Muscle layer of colon (tissue), 2 donors: ENCODE measurements at regions not wholly inside any gene's neighbourhood (a gene's known extent, or its start where the extent isn't known, plus 50 kb on each side); places are given as distances from the start of the nearest gene placed in this dataset.

Source experiments
- H3K27ac ChIP-seq: one replicate; pipeline ENCODE4 v1.7.0; 2013; ENCODE audit warnings: low read depth, mild to moderate bottlenecking, low read length, moderate library complexity
- H3K27me3 ChIP-seq, 2 donors: one replicate each; pipeline ENCODE4 v1.7.0; 2013; ENCODE audit warnings: low read length in 2 of 2, mild to moderate bottlenecking in 2 of 2; ENCODE audit not compliant: insufficient read depth in 2 of 2, control insufficient read depth in 1 of 2
- H3K36me3 ChIP-seq: one replicate; pipeline ENCODE4 v1.7.0; 2013; ENCODE audit warnings: mild to moderate bottlenecking, low read length; ENCODE audit not compliant: insufficient read depth
- H3K4me1 ChIP-seq: one replicate; pipeline ENCODE4 v1.7.0; 2013; ENCODE audit warnings: mild to moderate bottlenecking, low read length; ENCODE audit not compliant: insufficient read depth
- H3K4me3 ChIP-seq, 2 donors: one replicate each; pipeline ENCODE4 v1.7.0; 2013; ENCODE audit warnings: low read length in 2 of 2, low read depth in 1 of 2, mild to moderate bottlenecking in 1 of 2, moderate library complexity in 1 of 2
- H3K9ac ChIP-seq: one replicate; pipeline ENCODE4 v1.7.0; 2013; ENCODE audit warnings: low read length
- H3K9me3 ChIP-seq: one replicate; pipeline ENCODE4 v1.7.0; 2013; ENCODE audit warnings: mild to moderate bottlenecking, low read length
- donor health status: abdominal sarcoma.
- donor health status: Adenocarcinoma of cecum.

DNA sequence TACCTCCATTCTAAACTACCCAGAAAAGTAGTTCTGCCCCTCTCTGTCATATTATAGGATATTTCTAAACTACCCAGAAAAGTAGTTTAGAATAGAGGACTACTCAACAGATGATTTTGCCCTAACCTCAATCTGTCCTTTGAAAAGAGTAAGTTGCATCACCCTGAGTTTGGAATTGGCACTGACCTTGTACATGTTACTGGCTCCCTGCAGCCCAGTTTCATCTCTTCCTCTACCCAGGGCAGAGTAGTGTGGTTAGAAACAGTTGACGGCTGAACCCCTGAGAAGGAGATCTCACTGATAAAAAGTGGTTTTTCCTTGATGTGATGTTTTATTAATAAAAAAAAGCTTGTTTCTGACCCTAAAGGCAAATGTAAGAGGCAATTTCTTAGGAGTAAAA, 340.5 kb upstream of the NECTIN3 start:
- Histone ChIP-seq H3K27ac (no peak overlapping the region), H3K4me1 (no peaks in the 10 kb centered on the region), H3K9ac (no peak overlapping the region), H3K9me3 (no peaks in the 10 kb centered on the region), H3K36me3 (no peaks in the 10 kb centered on the region), H3K4me3 (no peak overlapping the region), H3K27me3 (no peaks in the 10 kb centered on the region)

DNA sequence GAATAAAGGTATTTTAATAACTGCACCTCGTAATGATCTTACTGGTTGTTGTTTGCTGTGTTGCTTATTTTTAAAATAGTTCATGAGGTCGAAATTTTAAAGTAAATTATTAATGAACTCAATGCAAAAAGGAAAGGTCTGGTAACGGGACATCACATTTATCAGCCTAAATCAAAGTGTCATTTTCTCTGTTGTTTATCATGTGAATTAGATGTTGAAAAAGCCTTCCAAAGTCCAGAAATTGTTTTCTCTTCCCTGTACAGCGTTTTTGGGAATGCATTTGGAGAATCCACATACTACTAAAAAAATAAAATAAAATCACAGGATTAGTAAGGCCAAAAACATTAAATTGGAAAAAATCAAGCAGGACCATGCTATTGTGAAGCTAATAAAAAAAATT, 339.2 kb upstream of the NECTIN3 start:
- H3K9me3 ChIP-seq = no peaks in the 10 kb centered on the region
- H3K36me3 ChIP-seq = no peaks in the 10 kb centered on the region
- no peak overlapping the region for H3K9ac ChIP-seq
- no peaks in the 10 kb centered on the region for H3K4me1 ChIP-seq
- H3K4me3 ChIP-seq = no peak overlapping the region
- H3K27ac ChIP-seq = no peak overlapping the region
- H3K27me3 ChIP-seq = no peaks in the 10 kb centered on the region

DNA sequence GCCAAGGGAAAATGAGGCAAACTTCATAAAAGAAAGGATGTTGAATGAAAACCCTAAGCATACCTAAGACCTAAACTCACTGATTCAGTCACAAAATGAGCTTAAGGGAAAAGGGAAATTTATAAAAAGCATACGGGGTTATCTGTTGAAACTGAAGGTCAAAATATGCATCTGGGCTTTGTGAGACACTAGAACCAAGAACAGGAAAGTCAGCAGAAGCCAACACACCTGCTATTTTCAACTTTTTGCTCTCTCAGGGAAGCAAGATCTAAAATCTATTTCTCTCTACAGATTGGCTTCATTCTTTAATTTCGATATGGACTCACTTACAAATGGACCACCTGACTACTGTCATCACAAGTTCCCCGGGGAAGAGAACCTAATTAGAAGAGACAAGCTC, 338.6 kb upstream of the NECTIN3 start:
- Histone ChIP-seq H3K4me3 (no peak overlapping the region), H3K9ac (no peak overlapping the region), H3K27ac (no peak overlapping the region), H3K9me3 (no peaks in the 10 kb centered on the region), H3K4me1 (no peaks in the 10 kb centered on the region), H3K36me3 (no peaks in the 10 kb centered on the region), H3K27me3 (no peaks in the 10 kb centered on the region)

DNA sequence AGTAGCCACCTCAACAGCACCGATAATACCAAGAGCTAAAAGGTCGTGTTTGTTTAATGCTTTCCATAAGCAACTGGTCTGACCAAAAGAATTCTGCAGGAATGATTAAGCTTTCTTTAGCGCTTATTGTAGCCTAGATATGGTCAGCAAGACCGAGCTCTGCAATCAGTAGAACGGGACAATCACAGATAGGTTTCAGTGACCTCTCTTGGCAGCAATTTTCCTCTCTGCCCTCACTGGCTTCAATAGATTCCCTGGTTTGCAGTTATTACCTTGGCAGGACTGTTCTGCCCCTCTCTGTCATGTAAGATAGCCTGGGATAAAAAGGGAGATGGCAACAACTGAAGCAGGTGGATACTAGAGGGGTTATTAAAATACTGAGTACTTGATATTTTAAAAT, 337.1 kb upstream of the NECTIN3 start:
- H3K36me3 ChIP-seq = no peaks in the 10 kb centered on the region
- H3K27me3 ChIP-seq = no peaks in the 10 kb centered on the region
- no peak overlapping the region for H3K27ac ChIP-seq
- H3K4me3 ChIP-seq = no peak overlapping the region
- no peaks in the 10 kb centered on the region for H3K4me1 ChIP-seq
- no peaks in the 10 kb centered on the region for H3K9me3 ChIP-seq
- H3K9ac ChIP-seq = no peak overlapping the region

DNA sequence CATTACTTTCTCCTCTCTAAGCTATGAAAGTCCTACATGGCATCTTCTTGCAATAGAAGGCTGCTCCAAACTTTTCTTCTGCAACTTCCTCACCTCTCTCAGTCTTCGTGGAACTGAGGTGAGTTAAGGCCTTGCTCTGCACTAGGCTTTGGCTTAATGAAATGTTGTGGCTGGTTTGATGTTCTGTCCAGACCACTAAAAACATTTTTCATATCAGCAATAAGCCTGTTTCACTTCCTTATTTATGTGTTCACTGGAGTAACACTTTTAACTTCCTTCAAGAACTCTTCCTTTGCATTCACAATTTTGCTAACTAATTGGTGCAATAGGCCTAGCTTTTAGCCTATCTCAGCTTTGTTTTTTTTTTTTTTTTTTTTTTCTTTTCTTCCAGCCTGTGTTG, 335.3 kb upstream of the NECTIN3 start:
- Histone ChIP-seq H3K27ac (no peak overlapping the region), H3K4me1 (no peaks in the 10 kb centered on the region), H3K9me3 (no peaks in the 10 kb centered on the region), H3K27me3 (no peaks in the 10 kb centered on the region), H3K36me3 (no peaks in the 10 kb centered on the region), H3K9ac (no peak overlapping the region), H3K4me3 (no peak overlapping the region)

DNA sequence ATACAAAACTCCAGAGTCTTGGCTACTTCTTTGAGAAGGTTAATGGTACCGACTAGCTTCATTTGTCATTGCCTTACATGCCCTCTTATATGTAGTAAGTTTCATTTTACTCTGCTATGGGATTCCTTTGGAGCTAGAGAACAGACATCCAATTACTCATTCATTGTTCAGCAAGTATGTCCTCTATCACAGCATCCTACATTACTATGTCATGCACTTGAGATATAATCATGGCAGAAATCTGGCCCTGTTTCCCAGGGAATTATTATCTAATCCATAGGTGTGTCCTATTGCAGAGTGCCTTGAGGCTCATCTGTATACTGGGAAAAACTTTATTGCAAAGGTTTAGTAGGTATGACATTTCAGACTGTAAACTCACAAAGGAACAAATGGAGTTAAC, 333.1 kb upstream of the NECTIN3 start:
- Histone ChIP-seq H3K36me3 (no peaks in the 10 kb centered on the region), H3K27me3 (no peaks in the 10 kb centered on the region), H3K9ac (no peak overlapping the region)

DNA sequence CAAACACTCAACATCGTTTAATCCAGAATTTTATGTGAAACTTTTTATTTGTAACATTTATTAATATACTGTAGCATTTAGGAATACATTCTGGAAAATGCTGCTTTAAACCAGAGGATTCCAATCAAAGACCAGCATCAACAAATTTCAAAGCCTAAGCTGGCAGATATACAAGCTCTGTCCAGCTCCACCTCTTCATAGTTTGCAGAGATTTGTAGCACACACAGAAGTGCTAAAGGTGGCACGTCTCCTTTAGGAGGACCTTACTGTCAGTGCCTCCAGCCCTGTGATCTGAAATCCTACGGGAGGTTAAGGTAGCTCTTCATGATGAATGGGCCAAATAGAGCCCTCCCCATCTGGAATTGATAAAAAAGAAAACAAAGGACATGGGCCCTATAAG, 329.7 kb upstream of the NECTIN3 start:
- Histone ChIP-seq H3K4me3 (no peak overlapping the region), H3K4me1 (no peaks in the 10 kb centered on the region), H3K9ac (no peak overlapping the region), H3K9me3 (no peaks in the 10 kb centered on the region), H3K27me3 (no peaks in the 10 kb centered on the region), H3K27ac (no peak overlapping the region), H3K36me3 (no peaks in the 10 kb centered on the region)

More for the DNA sequence above, 333.1 kb upstream of the NECTIN3 start:
- H3K4me3 ChIP-seq = no peak overlapping the region
- H3K4me1 ChIP-seq = no peaks in the 10 kb centered on the region
- no peaks in the 10 kb centered on the region for H3K9me3 ChIP-seq
- no peak overlapping the region for H3K27ac ChIP-seq

DNA sequence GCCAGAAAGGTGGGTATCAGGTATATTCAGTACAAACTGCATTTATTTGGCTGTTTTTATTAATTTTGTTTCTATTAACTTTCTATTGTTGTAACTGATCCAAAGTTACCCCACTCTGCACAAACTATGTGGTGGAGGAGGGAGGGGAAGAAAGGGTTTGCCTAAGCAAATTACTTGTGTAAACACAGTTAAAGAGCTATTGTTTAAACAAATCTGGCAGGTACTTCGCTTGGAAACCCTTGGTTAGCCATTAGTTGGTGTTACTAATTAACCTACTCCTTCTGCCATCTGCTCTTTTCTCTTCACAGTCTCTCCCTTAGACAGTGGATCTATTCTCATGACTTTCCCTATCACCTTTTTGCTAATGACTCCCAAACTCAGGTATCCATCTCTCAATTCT, 328.4 kb upstream of the NECTIN3 start:
- Histone ChIP-seq H3K9me3 (no peaks in the 10 kb centered on the region), H3K27ac (no peak overlapping the region), H3K27me3 (no peaks in the 10 kb centered on the region), H3K4me1 (no peaks in the 10 kb centered on the region), H3K36me3 (no peaks in the 10 kb centered on the region), H3K9ac (no peak overlapping the region), H3K4me3 (no peak overlapping the region)

DNA sequence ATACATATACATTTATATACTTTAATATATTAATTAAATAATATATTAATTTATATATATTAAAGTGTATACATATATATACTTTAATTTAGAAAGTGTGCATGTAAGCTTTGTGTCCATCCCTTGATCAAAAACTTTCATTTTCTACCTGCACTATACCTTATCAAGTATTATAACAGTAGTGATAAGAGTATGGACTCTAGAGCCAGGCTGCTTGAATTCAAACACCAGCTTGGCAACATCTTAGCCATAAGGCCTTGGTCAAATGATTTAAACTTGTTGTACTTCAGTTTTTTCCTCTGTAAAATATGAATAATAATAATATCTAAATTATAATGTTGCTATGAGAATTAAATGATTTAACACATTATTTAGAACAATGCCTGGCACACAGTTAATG, 327.6 kb upstream of the NECTIN3 start:
- no peaks in the 10 kb centered on the region for H3K36me3 ChIP-seq
- H3K4me3 ChIP-seq = no peak overlapping the region
- H3K9ac ChIP-seq = no peak overlapping the region
- no peaks in the 10 kb centered on the region for H3K4me1 ChIP-seq
- no peaks in the 10 kb centered on the region for H3K27me3 ChIP-seq
- H3K27ac ChIP-seq = no peak overlapping the region
- no peaks in the 10 kb centered on the region for H3K9me3 ChIP-seq

DNA sequence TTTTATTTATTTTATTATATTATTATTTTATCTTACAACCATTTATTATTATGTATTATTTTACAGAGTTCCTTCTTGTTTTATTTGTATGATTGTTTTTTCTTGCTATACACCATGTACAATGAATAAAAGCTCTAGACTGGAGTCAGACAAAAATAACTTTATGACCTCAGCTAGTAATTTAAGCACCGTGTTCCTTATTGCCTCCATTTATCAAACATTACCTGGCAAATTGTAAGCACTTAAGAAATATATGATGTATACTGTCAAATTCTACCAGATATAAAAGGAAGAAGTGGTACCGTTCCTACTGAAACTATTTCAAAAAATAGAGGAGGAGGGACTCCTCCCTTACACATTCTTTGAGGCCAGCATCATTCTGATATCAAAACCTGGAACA, 326.9 kb upstream of the NECTIN3 start:
- no peaks in the 10 kb centered on the region for H3K4me1 ChIP-seq
- H3K9ac ChIP-seq = no peak overlapping the region
- no peaks in the 10 kb centered on the region for H3K27me3 ChIP-seq
- H3K4me3 ChIP-seq = no peak overlapping the region
- no peaks in the 10 kb centered on the region for H3K36me3 ChIP-seq
- H3K9me3 ChIP-seq = no peaks in the 10 kb centered on the region
- no peak overlapping the region for H3K27ac ChIP-seq

DNA sequence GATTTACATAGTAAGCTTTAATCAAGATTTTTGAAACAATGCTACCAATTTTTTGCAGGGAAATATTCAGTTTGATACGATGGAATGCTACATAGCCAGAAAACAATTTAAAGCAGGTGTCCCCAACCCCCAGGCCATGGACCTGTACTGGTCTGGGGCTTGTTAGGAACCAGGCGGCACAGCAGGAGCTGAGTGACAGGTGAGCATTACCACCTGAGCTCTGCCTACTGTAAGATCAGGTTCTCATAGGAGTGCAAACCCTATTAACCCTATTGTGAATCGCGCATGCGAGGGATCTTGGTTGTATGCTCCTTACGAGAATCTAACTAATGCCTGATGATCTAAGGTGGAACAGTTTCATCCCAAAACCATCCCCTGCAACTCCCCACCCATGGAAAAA, 322.6 kb upstream of the NECTIN3 start:
- no peaks in the 10 kb centered on the region for H3K27me3 ChIP-seq
- no peak overlapping the region for H3K27ac ChIP-seq
- no peaks in the 10 kb centered on the region for H3K4me1 ChIP-seq
- H3K9ac ChIP-seq = no peak overlapping the region
- H3K4me3 ChIP-seq = no peak overlapping the region
- H3K36me3 ChIP-seq = no peaks in the 10 kb centered on the region
- H3K9me3 ChIP-seq = no peaks in the 10 kb centered on the region

DNA sequence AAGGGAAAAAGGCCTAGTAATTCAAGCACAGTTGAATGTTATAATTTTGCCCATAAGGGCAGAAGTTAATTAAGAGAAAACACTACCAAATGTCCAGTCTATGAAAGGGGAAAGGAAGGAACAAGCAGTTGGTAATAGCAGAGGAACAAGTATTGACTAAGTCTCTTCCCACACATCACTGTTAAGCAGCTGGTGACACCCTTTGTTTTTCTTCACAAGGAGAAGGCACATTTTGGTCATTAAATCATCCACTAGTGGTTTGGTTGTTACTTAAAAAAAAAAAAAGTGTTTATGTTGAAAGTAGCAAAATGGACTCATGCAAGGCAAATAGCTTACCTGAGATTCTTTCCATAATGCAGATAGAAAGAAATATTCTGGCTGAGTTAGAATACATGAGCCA, 321.4 kb upstream of the NECTIN3 start:
- Histone ChIP-seq H3K27ac (no peak overlapping the region), H3K4me1 (no peaks in the 10 kb centered on the region), H3K36me3 (no peaks in the 10 kb centered on the region), H3K9me3 (no peaks in the 10 kb centered on the region), H3K4me3 (no peak overlapping the region), H3K9ac (no peak overlapping the region), H3K27me3 (no peaks in the 10 kb centered on the region)
